GM23248 (cell line): ENCODE measurements at regions not wholly inside any gene's neighbourhood (a gene's known extent, or its start where the extent isn't known, plus 50 kb on each side); places are given as distances from the start of the nearest gene placed in this dataset.

ENCODE experiments used
- DNase-seq: peaks from one replicate; pipeline ENCODE4 v3.0.0-alpha.2; 2015
- H2AFZ ChIP-seq: fragments of 200-600 bp; sonication (generic); 2 replicates; pipeline ENCODE4 v1.6.1; 2016; ENCODE audit warnings: antibody characterized with exemption
- H3F3A ChIP-seq: fragments of 200-600 bp; sonication (generic); 2 replicates; pipeline ENCODE4 v1.6.1; 2016; ENCODE audit warnings: mild to moderate bottlenecking, antibody characterized with exemption, mixed run types; ENCODE audit not compliant: insufficient read depth
- H3K27ac ChIP-seq: fragments of 200-600 bp; sonication (generic); 2 replicates; pipeline ENCODE4 v1.5.1; 2016; ENCODE audit warnings: mild to moderate bottlenecking
- H3K27me3 ChIP-seq: fragments of 200-600 bp; sonication (generic); replicated peaks from 2 replicates; pipeline ENCODE4 v1.6.1; 2016; ENCODE audit warnings: mild to moderate bottlenecking; ENCODE audit not compliant: insufficient read depth
- H3K36me3 ChIP-seq: fragments of 200-600 bp; sonication (generic); 2 replicates; pipeline ENCODE4 v1.6.1; 2016; ENCODE audit warnings: low read depth, mild to moderate bottlenecking
- H3K4me1 ChIP-seq: fragments of 200-600 bp; sonication (generic); 2 replicates; pipeline ENCODE4 v1.6.1; 2016; ENCODE audit warnings: mild to moderate bottlenecking; ENCODE audit not compliant: insufficient read depth
- H3K4me2 ChIP-seq: fragments of 200-600 bp; sonication (generic); one replicate; pipeline ENCODE4 v1.6.1; 2016; ENCODE audit warnings: mild to moderate bottlenecking; ENCODE audit not compliant: unreplicated experiment
- H3K4me3 ChIP-seq: fragments of 200-600 bp; sonication (generic); 2 replicates; pipeline ENCODE4 v1.5.1; 2016; ENCODE audit warnings: mild to moderate bottlenecking
- H3K79me2 ChIP-seq: fragments of 200-600 bp; sonication (generic); 2 replicates; pipeline ENCODE4 v1.6.1; 2016; ENCODE audit warnings: mild to moderate bottlenecking; ENCODE audit not compliant: insufficient read depth
- H3K9ac ChIP-seq: fragments of 200-600 bp; sonication (generic); 2 replicates; pipeline ENCODE4 v1.6.1; 2016; ENCODE audit warnings: mild to moderate bottlenecking
- H3K9me2 ChIP-seq: fragments of 200-600 bp; sonication (generic); 2 replicates; pipeline ENCODE4 v1.6.1; 2016; ENCODE audit warnings: mixed run types, mild to moderate bottlenecking, moderate library complexity; ENCODE audit not compliant: insufficient read depth
- H3K9me3 ChIP-seq: fragments of 200-600 bp; sonication (generic); one replicate; pipeline ENCODE4 v1.6.1; 2017; ENCODE audit warnings: low read depth
- H4K20me1 ChIP-seq: fragments of 200-600 bp; sonication (generic); 2 replicates; pipeline ENCODE4 v1.6.0; 2016; ENCODE audit not compliant: insufficient read depth
- EZH2 ChIP-seq: fragments of 200-600 bp; sonication (generic); IDR thresholded peaks from 2 replicates; pipeline ENCODE4 v1.6.1; 2018; ENCODE audit warnings: antibody characterized with exemption, mild to moderate bottlenecking; ENCODE audit not compliant: insufficient read depth, poor library complexity, severe bottlenecking
- EZH2phosphoT487 ChIP-seq: fragments of 200-600 bp; sonication (generic); IDR thresholded peaks from 2 replicates; pipeline ENCODE4 v1.6.1; 2018; ENCODE audit warnings: antibody characterized with exemption, moderate library complexity, mild to moderate bottlenecking, low read depth; ENCODE audit not compliant: insufficient read depth
- WGBS, 2 experiments: methylation state at CpG; one replicate each; pipeline ENCODE4 v1.1.6; 2015 to 2017; ENCODE audit warnings: low lambda C conversion rate in 2 of 2, low coverage in 1 of 2; ENCODE audit errors: missing lambda C conversion rate in 2 of 2; 5-methylcytosine and 5-hydroxymethylcytosine counted together
- in situ Hi-C: fragments of 300-500 bp; cut with MboI; formaldehyde crosslinking; loops from 2 replicates; pipeline ENCODE4 v1.15.0; 2020

- 36 to 39% methylated on average over 12 of the region's 12 CpGs for WGBS, 2 experiments
- Histone ChIP-seq H3F3A (no peaks in the 10 kb centered on the region), H3K9ac (no peak overlapping the region), H3K9me3 (no peaks in the 10 kb centered on the region), H3K27me3 (peaks cover 30% of the 10 kb centered on the region), H3K4me1 (peaks cover 6% of the 10 kb centered on the region; the same call in 1 of the 2 replicates), H3K79me2 (no peaks in the 10 kb centered on the region), H3K36me3 (no peaks in the 10 kb centered on the region), H3K4me3 (no peak overlapping the region), H3K9me2 (no peaks in the 10 kb centered on the region), H3K4me2 (no peak overlapping the region), H2AFZ (no peak overlapping the region), H3K27ac (no peak overlapping the region), H4K20me1 (no peaks in the 10 kb centered on the region)
- TF ChIP-seq EZH2phosphoT487 = no peak
- TF ChIP-seq EZH2 = no peak
- in situ Hi-C loops = no loop called here
- DNase-seq = peak; percentile 42
Measured at GRCh38 chr20:62583424-62583920, 58.8 kb upstream of the SLCO4A1 start.

DNA sequence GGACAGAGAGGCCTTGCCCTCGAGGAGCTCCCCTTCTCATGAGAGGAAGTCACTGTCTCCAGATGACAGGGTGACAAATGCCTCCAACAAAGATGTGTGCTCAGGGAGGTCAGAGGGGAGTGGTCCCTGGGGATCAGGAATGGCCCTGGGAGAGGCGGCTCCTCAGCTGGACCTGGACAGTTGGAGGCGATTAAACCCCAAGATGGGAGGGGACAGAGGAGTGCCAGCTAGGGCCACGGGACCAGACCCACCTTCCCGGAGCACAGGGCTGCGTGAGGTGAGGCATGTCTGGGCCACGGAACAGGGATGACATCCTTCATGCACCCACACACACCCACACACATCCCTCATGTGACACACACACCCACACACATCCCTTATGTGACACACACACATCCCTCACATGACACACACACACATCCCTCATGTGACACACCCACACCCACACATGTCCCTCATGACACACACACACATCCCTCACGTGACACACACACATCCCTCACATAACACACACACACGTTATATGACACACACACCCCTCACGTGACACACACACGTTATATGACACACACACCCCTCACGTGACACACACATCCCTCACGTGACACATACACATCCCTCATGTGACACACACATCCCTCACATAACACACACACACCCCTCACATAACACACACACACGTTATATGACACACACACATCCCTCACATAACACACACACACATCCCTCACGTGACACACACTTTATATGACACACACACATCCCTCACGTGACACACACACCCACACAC, 57.4 kb upstream of the SLCO4A1 start:
- H3K9me2 ChIP-seq = no peaks in the 10 kb centered on the region
- no peaks in the 10 kb centered on the region for H4K20me1 ChIP-seq
- H3K79me2 ChIP-seq = no peaks in the 10 kb centered on the region
- no peak for DNase-seq
- no peak overlapping the region for H3K4me3 ChIP-seq
- 45 to 49% methylated on average over 13 to 15 of the region's 16 CpGs for WGBS, 2 experiments
- no peak overlapping the region for H3K4me2 ChIP-seq
- H3K9me3 ChIP-seq = no peaks in the 10 kb centered on the region
- TF ChIP-seq EZH2 (no peak), EZH2phosphoT487 (no peak)
- no peak overlapping the region for H3K9ac ChIP-seq
- H3K27ac ChIP-seq = no peak overlapping the region
- H3K27me3 ChIP-seq = peaks cover 18% of the 10 kb centered on the region
- no peaks in the 10 kb centered on the region for H3F3A ChIP-seq
- in situ Hi-C loops = no loop called here
- peaks cover 17% of the 10 kb centered on the region for H3K4me1 ChIP-seq
- no peaks in the 10 kb centered on the region for H3K36me3 ChIP-seq
- no peak overlapping the region for H2AFZ ChIP-seq

DNA sequence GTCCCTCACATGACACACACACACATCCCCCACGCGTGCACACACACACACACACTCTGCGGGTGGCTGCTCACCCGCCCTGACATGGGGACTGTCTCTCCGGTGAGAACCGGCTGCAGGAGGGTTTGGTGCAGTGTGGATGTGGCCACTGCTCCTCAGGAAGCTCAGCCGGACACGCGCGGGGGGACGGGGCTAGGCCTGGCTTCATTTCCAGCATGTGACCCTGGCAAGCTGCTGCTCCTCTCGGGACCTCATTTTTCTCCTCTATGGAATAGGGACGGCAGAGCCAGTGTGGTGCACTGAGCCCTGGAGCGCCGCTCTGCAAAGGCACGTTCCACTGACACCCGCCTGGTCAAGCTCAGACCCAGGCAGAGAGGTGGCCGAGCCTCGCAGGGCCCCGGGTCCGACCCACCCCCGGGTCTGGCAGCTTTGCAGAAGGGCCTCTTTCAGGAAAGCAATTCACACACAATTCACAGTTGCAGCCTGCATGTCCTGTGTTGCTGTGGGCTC, 56.8 kb upstream of the SLCO4A1 start:
- H2AFZ ChIP-seq = no peak overlapping the region
- H3K9ac ChIP-seq = no peak overlapping the region
- H3K4me1 ChIP-seq = peaks cover 21% of the 10 kb centered on the region
- in situ Hi-C loops = no loop called here
- no peaks in the 10 kb centered on the region for H3F3A ChIP-seq
- no peaks in the 10 kb centered on the region for H3K9me3 ChIP-seq
- no peaks in the 10 kb centered on the region for H3K36me3 ChIP-seq
- WGBS, 2 experiments = 59 to 62% methylated on average over 22 of the region's 22 CpGs
- no peak overlapping the region for H3K27ac ChIP-seq
- TF ChIP-seq EZH2phosphoT487 (no peak), EZH2 (no peak)
- H3K27me3 ChIP-seq = peaks cover 18% of the 10 kb centered on the region
- H3K79me2 ChIP-seq = no peaks in the 10 kb centered on the region
- no peaks in the 10 kb centered on the region for H4K20me1 ChIP-seq
- no peaks in the 10 kb centered on the region for H3K9me2 ChIP-seq
- no peak overlapping the region for H3K4me2 ChIP-seq
- H3K4me3 ChIP-seq = no peak overlapping the region
- DNase-seq = no peak

- Histone ChIP-seq H3K9me2 (no peaks in the 10 kb centered on the region), H3K4me3 (no peak overlapping the region), H3K79me2 (no peaks in the 10 kb centered on the region), H3K36me3 (no peaks in the 10 kb centered on the region), H3K9ac (no peak overlapping the region), H3K4me1 (peaks cover 21% of the 10 kb centered on the region), H3K27me3 (peaks cover 18% of the 10 kb centered on the region), H2AFZ (no peak overlapping the region), H3K4me2 (no peak overlapping the region), H3K9me3 (no peaks in the 10 kb centered on the region), H3F3A (no peaks in the 10 kb centered on the region), H4K20me1 (no peaks in the 10 kb centered on the region), H3K27ac (no peak overlapping the region)
- TF ChIP-seq EZH2phosphoT487 (no peak), EZH2 (no peak)
- in situ Hi-C loops = no loop called here
- no peak for DNase-seq
- 28 to 30% methylated on average over 8 of the region's 8 CpGs for WGBS, 2 experiments
Measured at GRCh38 chr20:62586799-62587198, 55.5 kb upstream of the SLCO4A1 start.
